Activated naive CD8-positive, alpha-beta T cell treated with anti-CD3 and anti-CD28 coated beads, Interleukin-2, amount 10 ng/mL, durations not matched to agents 7 days and 5 days (primary cell): ENCODE measurements at regions not wholly inside any gene's neighbourhood (a gene's known extent, or its start where the extent isn't known, plus 50 kb on each side); places are given as distances from the start of the nearest gene placed in this dataset.
"Not testable (repeated sequence)": the region's sequence is repeated elsewhere in the genome, so short reads cannot be mapped to it uniquely, and the experiment has no call there.

Source experiments
- ATAC-seq: fragments of 150-1000 bp; cut with Tn5 transposase; one replicate; pipeline ENCODE4 v1.10.0; 2021; ENCODE audit warnings: low read depth, moderate library complexity
- POLR2A ChIA-PET: fragments of 350-600 bp; sonication (Branson Sonifier 250); formaldehyde crosslinking; loops from one replicate; lab custom pipeline; 2021; ENCODE audit warnings: antibody characterized with exemption; lab: Charles Lee
- DNase-seq: peaks from one replicate; pipeline ENCODE4 v3.0.0; 2021
- H3K27ac Mint-ChIP-seq: one replicate; pipeline ENCODE4 v1.8.0; 2022; ENCODE audit warnings: mild to moderate bottlenecking, mixed read lengths
- H3K27me3 Mint-ChIP-seq: one replicate; pipeline ENCODE4 v1.8.0; 2022; ENCODE audit warnings: mild to moderate bottlenecking, moderate library complexity, mixed read lengths
- H3K36me3 Mint-ChIP-seq: one replicate; pipeline ENCODE4 v1.8.0; 2021; ENCODE audit warnings: mild to moderate bottlenecking, mixed read lengths
- H3K4me1 Mint-ChIP-seq: one replicate; pipeline ENCODE4 v1.8.0; 2021; ENCODE audit warnings: mixed read lengths
- H3K4me3 Mint-ChIP-seq: one replicate; pipeline ENCODE4 v1.8.0; 2022; ENCODE audit warnings: mild to moderate bottlenecking, moderate library complexity, mixed read lengths
- H3K9me3 Mint-ChIP-seq: one replicate; pipeline ENCODE4 v1.8.0; 2021; ENCODE audit warnings: mixed read lengths

DNA sequence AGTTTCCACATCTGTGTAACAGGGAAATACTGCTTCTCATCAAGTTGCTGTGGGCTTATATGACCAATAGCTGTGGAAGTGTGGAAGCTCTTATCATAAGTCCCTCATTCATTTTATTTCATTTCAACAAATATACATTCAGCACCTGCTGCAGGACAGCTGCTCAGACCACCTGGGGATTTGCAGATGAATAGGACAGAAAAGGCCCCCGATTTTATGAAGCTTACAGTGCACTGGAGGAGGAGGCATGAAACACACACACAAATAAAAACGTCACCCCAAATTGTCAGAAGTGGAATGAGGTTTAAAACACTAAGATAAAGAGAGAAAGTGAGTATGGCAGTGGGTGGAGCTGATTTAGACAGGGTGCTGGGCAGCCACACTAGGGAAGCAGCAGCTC, 107.2 kb downstream of the DRD1 start:
- H3K4me3 Mint-ChIP-seq = no peak overlapping the region
- peaks cover 2% of the 10 kb centered on the region for H3K27me3 Mint-ChIP-seq
- DNase-seq (no peak), ATAC-seq (no peak)
- no peaks in the 10 kb centered on the region for H3K9me3 Mint-ChIP-seq
- POLR2A ChIA-PET = no interaction called here
- H3K36me3 Mint-ChIP-seq = no peaks in the 10 kb centered on the region
- H3K27ac Mint-ChIP-seq = no peak overlapping the region
- no peaks in the 10 kb centered on the region for H3K4me1 Mint-ChIP-seq

DNA sequence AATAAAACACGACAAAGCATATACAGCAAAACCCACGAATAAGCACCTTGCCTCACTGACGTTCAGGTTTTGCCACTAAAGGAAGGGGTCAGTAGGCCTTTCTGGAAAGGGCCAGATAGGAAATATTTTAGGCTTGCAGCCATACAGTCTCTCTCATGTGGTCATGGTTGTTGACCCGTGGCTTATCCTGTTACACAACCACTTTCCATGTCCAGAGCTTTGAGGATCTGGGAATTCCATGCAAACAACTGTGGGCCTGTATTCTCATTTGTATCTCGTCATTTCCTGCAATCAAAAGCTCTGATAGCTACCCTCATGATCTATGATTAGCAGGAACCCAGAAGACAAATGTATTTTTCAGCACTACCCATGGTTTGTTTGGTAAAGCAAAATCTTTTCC, 108.3 kb downstream of the DRD1 start:
- peaks cover 2% of the 10 kb centered on the region for H3K27me3 Mint-ChIP-seq
- DNase-seq = no peak
- POLR2A ChIA-PET = no interaction called here
- H3K27ac Mint-ChIP-seq = no peak overlapping the region
- no peak for ATAC-seq
- no peaks in the 10 kb centered on the region for H3K36me3 Mint-ChIP-seq
- H3K4me3 Mint-ChIP-seq = no peak overlapping the region
- no peaks in the 10 kb centered on the region for H3K9me3 Mint-ChIP-seq
- H3K4me1 Mint-ChIP-seq = no peaks in the 10 kb centered on the region

DNA sequence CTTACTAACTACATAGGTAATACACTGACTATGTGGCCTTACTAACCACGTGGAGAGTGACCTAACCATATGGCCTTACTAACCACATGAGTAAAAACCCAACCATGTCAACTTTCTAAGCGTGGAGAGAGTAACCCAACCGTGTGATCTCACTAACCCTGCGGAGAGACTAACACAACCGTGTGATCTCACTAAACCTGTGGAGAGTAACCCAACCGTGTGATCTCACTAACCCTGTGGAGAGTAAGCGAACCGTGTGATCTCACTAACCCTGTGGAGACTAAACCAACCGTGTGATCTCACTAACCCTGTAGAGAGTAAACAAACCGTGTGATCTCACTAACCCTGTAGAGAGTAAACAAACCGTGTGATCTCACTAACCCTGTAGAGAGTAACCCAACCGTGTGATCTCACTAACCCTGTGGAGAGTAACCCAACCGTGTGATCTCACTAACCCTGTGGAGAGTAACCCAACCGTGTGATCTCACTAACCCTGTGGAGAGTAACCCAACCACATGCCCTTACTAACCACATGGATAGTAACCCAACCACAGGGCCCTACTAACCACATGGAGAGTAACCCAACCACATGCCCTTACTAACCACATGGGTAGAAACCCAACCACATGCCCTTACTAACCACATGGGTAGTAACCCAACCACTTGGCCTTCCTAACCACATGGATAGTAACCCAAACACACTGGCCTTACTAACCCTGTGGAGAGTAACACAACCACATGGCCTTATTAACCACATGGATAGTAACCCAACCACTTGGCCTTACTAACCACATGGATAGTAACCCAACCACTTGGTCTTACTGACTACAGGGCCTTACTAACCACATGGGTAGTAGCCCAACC, 112.6 kb downstream of the DRD1 start:
- POLR2A ChIA-PET, DNase-seq, ATAC-seq, H3K4me1 Mint-ChIP-seq, H3K27me3 Mint-ChIP-seq, H3K4me3 Mint-ChIP-seq, H3K27ac Mint-ChIP-seq, H3K36me3 Mint-ChIP-seq, H3K9me3 Mint-ChIP-seq: not testable (repeated sequence)

DNA sequence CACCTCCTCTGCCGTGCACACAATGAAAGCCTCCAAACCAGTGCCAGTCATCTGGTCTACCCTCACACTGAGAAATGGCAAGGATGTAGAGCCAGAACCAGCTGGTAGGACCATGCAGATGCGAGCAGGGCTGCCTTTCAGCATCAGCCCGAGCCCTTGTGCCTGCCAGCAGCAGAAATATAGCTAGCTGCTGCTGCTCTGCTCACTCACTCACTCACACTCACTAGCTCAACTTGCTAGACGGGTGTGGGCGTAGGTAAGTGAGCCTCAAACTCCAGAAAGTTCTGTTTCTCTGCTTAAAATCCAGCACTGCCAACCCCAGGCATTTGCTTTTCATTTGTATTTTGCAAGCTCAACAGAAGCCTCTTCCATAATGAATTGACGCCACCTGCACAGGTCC, 114.0 kb downstream of the DRD1 start:
- no peaks in the 10 kb centered on the region for H3K4me1 Mint-ChIP-seq
- POLR2A ChIA-PET = no interaction called here
- H3K9me3 Mint-ChIP-seq = no peaks in the 10 kb centered on the region
- no peak for ATAC-seq
- DNase-seq = no peak
- no peak overlapping the region for H3K4me3 Mint-ChIP-seq
- no peak overlapping the region for H3K27ac Mint-ChIP-seq
- no peaks in the 10 kb centered on the region for H3K36me3 Mint-ChIP-seq
- no peaks in the 10 kb centered on the region for H3K27me3 Mint-ChIP-seq

DNA sequence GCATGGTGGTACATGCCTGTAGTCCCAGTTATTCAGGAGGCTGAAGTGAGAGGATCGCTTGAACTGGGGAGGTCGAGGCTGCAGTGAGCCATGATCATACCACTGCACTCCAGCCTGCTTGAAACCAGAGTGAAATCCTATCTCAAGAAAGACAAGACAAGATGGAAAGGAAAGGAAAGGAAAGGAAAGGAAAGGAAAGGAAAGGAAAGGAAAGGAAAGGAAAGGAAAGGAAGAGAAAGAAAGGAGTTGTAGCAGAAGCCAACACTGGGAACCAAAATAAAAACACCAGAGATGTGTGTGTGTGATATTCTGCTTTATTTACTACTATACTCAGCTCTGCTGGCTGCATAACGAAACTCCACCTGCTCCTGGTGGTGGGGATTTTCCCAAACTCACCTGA, 115.3 kb downstream of the DRD1 start:
- Mint-ChIP-seq H3K9me3 (no peaks in the 10 kb centered on the region), H3K4me3 (no peak overlapping the region), H3K27ac (no peak overlapping the region), H3K4me1 (no peaks in the 10 kb centered on the region), H3K36me3 (no peaks in the 10 kb centered on the region), H3K27me3 (no peaks in the 10 kb centered on the region)
- ATAC-seq (no peak), DNase-seq (no peak)
- POLR2A ChIA-PET = no interaction called here

DNA sequence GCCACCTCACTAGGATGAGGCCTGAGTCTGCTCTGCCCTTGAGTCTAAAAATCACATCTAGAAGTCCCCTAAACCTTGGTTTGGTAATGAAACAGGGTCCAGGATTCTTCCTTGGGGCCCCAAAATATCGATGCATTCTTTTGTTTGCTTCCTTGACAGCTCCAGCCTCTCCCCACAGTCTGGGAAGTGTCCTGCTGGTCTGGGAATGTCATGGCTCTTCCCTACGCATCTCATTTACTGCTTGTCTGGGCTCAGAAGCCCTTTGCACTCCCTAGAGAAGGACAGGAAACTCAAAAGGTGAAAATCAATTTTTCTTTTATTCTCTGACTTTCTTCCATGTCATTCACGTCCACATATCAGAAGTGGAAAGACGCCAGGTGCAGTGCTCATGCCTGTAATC, 115.8 kb downstream of the DRD1 start:
- no peak overlapping the region for H3K27ac Mint-ChIP-seq

DNA sequence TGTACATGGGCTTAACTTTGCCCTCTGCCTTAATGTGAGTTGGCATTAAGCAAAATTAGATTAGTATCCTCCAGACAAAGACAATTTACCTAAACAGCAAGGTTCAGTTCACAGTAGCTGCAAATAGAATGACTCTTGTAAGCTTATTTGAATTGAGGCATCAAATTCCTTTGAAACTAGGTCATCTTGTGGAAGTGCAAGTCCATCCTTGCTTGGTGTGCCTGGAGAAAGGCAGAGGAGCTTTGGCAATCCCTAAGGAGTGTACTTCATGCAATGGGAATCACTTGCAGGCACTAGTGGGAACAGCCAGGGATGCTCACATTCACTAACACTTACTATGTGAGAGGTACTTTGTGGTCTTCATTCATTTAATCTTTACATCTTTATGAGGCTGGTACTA, 118.3 kb downstream of the DRD1 start:
- POLR2A ChIA-PET = no interaction called here
- Mint-ChIP-seq H3K4me1 (no peaks in the 10 kb centered on the region), H3K9me3 (no peaks in the 10 kb centered on the region), H3K4me3 (no peak overlapping the region), H3K36me3 (no peaks in the 10 kb centered on the region), H3K27me3 (peaks cover under 1% of the 10 kb centered on the region), H3K27ac (no peak overlapping the region)
- DNase-seq = no peak
- no peak for ATAC-seq

More for the DNA sequence above, 115.8 kb downstream of the DRD1 start:
- no peaks in the 10 kb centered on the region for H3K27me3 Mint-ChIP-seq
- no peak for DNase-seq
- POLR2A ChIA-PET = no interaction called here
- H3K4me1 Mint-ChIP-seq = no peaks in the 10 kb centered on the region
- H3K36me3 Mint-ChIP-seq = no peaks in the 10 kb centered on the region
- ATAC-seq = no peak
- no peak overlapping the region for H3K4me3 Mint-ChIP-seq
- H3K9me3 Mint-ChIP-seq = no peaks in the 10 kb centered on the region

DNA sequence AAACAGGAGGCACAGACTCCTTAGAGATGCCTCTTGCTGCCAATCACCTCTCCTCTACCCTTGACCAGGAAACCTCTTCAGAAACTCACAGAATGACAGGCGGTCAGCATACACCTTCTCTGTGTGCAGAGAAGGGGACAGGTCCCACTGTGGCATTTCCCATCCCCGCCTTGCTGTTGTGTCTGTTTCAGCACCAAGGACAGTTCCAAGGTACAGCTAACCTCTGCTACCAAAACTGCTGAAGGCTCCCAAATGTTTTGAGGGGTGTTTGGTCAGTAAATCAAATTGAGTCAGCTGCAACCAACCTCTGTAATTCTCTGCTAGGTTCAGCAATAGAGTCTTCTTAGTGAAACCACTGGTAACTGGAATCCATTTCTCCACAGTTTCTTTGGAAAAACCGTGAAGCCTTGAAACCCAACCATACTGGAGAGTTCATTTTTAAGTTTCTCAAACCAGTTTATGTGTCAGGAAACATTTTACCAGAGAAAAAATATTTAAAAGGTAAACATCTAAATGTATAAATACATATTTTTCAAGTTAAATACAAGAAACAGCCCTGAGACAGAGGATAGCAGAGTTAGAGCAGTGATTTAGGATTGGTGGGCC, 122.0 kb downstream of the DRD1 start:
- Mint-ChIP-seq H3K27ac (no peak overlapping the region), H3K4me1 (no peaks in the 10 kb centered on the region), H3K4me3 (no peak overlapping the region), H3K36me3 (no peaks in the 10 kb centered on the region), H3K27me3 (peaks cover 2% of the 10 kb centered on the region), H3K9me3 (no peaks in the 10 kb centered on the region)
- DNase-seq = no peak
- no peak for ATAC-seq
- POLR2A ChIA-PET = no interaction called here

DNA sequence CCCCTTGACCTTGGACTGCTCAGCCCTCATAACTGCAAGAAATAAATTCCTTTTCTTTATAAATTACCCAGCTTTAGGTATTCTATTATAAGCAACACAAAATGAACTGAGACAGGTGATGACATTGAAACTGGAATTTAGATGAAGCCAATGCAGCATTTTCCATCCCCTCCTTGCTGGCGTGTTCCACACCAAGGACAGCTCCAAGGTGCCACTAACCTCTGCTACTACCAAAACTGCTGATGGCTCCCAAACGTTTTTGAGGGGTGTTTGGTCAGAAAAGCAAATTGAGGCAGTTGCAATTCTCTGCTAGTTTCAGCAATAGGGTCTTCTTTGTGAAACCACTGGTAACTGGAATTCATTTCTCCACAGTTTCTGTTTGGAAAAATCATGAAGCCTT, 124.8 kb downstream of the DRD1 start:
- ATAC-seq (no peak), DNase-seq (no peak)
- Mint-ChIP-seq H3K4me1 (no peaks in the 10 kb centered on the region), H3K4me3 (no peak overlapping the region), H3K27me3 (peaks cover 2% of the 10 kb centered on the region), H3K36me3 (no peaks in the 10 kb centered on the region), H3K27ac (no peak overlapping the region), H3K9me3 (no peaks in the 10 kb centered on the region)
- POLR2A ChIA-PET = no interaction called here

DNA sequence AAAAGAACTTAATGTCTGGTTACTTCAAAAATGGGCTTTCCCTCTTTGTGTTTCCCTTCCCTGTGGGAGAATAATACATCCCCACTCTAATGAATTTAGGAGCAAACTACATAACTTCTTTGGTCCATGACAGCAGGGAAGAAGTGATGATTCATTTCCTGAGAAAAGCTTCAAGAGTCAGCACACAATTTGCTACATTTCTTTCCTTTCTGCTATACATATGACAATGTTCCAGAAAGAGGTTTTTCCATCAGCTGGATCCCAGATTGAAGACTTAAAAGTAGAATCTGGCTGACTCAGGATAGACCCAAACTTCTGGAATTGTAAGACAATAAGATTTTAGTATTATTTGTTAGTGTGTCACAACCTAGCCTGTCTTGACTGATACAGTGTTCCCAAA, 126.1 kb downstream of the DRD1 start:
- Mint-ChIP-seq H3K27ac (no peak overlapping the region), H3K4me1 (no peaks in the 10 kb centered on the region), H3K9me3 (no peaks in the 10 kb centered on the region), H3K4me3 (no peak overlapping the region), H3K27me3 (peaks cover 2% of the 10 kb centered on the region), H3K36me3 (no peaks in the 10 kb centered on the region)
- DNase-seq (no peak), ATAC-seq (no peak)
- POLR2A ChIA-PET = no interaction called here

DNA sequence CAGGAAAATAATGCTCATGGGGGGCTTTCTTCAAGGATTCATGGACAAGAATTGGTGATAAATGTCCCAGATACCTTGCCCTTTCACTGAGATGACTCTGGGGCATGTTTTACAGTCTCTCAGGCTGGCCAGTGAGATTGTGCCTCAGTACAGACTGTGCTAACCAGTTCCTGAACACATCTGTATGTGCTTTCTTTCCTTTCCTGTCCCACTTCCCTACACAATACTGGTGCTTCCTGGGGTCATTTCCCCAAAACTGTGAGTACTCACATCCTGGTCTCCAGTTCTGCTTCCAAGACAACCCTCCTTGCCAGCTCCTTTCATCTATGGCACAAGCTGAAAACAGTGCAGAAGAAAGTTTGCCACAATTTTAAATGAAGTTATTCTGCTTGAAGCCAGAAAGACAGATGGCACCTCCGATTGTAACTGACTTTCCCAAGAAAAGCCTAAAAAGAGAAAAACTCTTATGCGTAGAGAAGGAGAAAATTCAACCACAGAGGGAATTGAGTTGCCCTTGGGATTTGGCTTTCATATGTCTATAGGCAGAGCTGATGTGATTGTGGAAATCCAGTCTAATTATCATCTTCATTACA, 134.7 kb downstream of the DRD1 start:
- Mint-ChIP-seq H3K36me3 (no peaks in the 10 kb centered on the region), H3K27ac (no peak overlapping the region), H3K9me3 (peaks cover 1% of the 10 kb centered on the region), H3K4me1 (no peaks in the 10 kb centered on the region), H3K27me3 (no peaks in the 10 kb centered on the region), H3K4me3 (no peak overlapping the region)
- POLR2A ChIA-PET = no interaction called here
- ATAC-seq = no peak
- no peak for DNase-seq

DNA sequence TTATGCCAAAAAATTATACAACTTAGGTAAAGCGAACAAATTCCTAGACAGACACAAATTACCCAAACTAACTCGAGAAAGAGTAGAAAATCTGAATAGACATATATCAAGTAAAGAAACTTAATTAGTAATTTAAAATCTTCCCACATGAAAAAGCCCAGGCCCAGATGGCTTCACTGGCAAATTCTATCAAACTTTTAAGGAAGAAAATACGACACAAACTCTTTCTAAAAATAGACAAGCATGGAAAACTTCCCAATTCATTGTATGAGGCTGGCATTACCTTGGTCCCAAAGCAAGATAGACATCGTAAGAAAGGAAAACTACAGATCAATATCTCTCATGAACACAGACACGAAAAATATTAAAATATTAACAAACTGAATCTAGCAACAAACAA, 135.3 kb downstream of the DRD1 start:
- no peak overlapping the region for H3K27ac Mint-ChIP-seq
- no peaks in the 10 kb centered on the region for H3K27me3 Mint-ChIP-seq
- peaks cover 1% of the 10 kb centered on the region for H3K9me3 Mint-ChIP-seq
- DNase-seq = no peak
- no peaks in the 10 kb centered on the region for H3K4me1 Mint-ChIP-seq
- POLR2A ChIA-PET = no interaction called here
- no peak overlapping the region for H3K4me3 Mint-ChIP-seq
- H3K36me3 Mint-ChIP-seq = no peaks in the 10 kb centered on the region
- ATAC-seq = no peak

DNA sequence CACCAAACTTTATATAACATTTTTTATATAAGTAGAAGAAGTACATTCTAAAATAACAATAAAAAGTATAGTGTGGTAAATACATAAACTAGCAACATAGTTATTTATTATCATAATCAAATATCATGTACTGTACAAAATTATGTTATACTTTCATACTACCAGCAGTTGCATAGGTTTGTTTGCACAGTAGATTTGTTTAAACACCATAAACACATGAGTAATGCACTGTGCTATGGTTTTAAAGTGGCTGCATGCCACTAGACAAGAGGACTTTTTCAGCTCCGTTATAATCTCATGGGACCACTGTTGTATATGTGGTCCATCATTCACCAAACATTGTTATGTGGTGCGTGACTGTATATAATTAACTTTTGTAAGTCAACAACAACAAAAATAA, 137.6 kb downstream of the DRD1 start:
- POLR2A ChIA-PET = no interaction called here
- no peaks in the 10 kb centered on the region for H3K36me3 Mint-ChIP-seq
- ATAC-seq (no peak), DNase-seq (no peak)
- H3K9me3 Mint-ChIP-seq = peaks cover 1% of the 10 kb centered on the region
- H3K27ac Mint-ChIP-seq = no peak overlapping the region
- no peak overlapping the region for H3K4me3 Mint-ChIP-seq
- no peaks in the 10 kb centered on the region for H3K27me3 Mint-ChIP-seq
- no peaks in the 10 kb centered on the region for H3K4me1 Mint-ChIP-seq

DNA sequence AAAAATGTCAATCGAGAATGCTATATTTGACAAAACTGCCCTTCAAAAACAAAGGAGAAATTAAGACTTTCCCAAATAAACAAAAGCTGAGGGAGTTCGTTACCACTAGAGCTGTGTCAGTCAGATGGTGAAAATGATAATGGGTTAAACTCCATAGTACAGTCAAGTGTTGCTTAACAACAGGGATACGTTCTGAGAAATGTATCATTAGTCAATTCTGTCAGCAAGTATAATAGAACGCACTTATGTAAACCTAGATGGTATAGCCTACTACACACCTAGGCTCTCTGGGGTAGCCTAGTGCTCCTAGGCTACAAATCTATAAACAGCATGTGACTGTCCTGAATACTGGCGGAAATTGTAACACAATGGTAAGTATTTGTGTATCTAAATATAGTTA, 138.7 kb downstream of the DRD1 start:
- peaks cover 1% of the 10 kb centered on the region for H3K9me3 Mint-ChIP-seq
- H3K36me3 Mint-ChIP-seq = no peaks in the 10 kb centered on the region
- POLR2A ChIA-PET = no interaction called here
- no peak overlapping the region for H3K4me3 Mint-ChIP-seq
- no peaks in the 10 kb centered on the region for H3K4me1 Mint-ChIP-seq
- ATAC-seq = no peak
- no peak overlapping the region for H3K27ac Mint-ChIP-seq
- H3K27me3 Mint-ChIP-seq = no peaks in the 10 kb centered on the region
- no peak for DNase-seq
